T47D (cell line): ENCODE measurements at regions not wholly inside any gene's neighbourhood (a gene's known extent, or its start where the extent isn't known, plus 50 kb on each side); places are given as distances from the start of the nearest gene placed in this dataset.
A peak's percentile ranks its signal among the peaks of the same experiment; 100 is the strongest.

Experiments
- DNase-seq, 2 experiments: peaks; one replicate each; pipeline versions ENCODE4 v3.0.0 to v3.0.0-alpha.2; 2011 to 2012; ENCODE audit warnings: low read depth in 1 of 2, low spot score in 1 of 2
- JUND ChIP-seq: IDR thresholded peaks from 2 replicates; pipeline ENCODE4 v1.6.1; 2012; ENCODE audit warnings: low read depth
- in situ Hi-C: cut with HindIII; loops from 2 replicates; pipeline ENCODE4 v1.10.0; 2016; ENCODE audit warnings: low sequenced_read_pairs, low pct_unique_long_range_greater_than_20kb

GRCh38 chr4:115781528-115782146 lies 668.2 kb upstream of the NDST4 start:
- no peak for TF ChIP-seq JUND
- in situ Hi-C loops = no loop called here
- no peak for DNase-seq

DNA sequence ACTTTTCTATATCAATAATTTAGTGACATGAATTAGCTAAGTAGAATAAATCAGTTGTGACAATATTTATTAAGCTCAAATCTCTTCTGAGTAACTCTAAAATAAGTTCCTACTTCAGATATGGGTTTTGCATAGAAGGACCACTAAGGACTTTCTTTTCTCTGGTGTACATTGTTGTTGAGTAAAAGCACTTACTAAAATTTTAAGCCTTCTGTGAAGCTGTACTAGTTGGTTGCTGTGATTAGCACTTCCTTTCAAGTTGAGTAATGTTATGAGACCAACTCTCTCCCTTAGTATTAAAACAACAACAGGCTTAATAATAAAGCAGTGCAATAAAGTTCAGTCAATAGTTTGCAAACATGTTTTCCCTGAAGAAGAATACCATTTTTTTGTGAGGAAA lies 667.4 kb upstream of the NDST4 start:
- in situ Hi-C loops = no loop called here
- no peak for TF ChIP-seq JUND
- DNase-seq = no peak

DNA sequence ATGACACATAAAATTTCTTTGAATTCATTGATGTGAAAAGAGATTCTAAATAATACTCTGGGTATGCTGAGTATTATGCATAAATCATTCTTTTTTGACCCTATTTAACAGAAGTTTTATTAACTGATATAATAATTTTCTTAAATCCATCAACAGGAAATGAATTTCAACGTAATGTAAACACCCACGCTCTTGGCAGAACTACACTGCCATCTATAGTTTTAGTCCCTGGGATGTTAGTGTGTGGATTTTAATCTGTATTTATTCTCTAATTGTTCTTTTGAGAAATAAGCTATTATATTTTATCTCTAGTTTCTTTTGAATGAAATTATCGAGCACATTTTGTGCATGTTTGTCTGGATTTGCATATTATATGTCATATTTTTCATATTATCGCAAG lies 666.8 kb upstream of the NDST4 start:
- no peak for DNase-seq
- no peak for TF ChIP-seq JUND
- in situ Hi-C loops = no loop called here

- in situ Hi-C loops = no loop called here
- DNase-seq = peak in 1 of 2 experiments; percentile 77
- no peak for TF ChIP-seq JUND
Measured at GRCh38 chr4:115770046-115770543, 656.7 kb upstream of the NDST4 start.

DNA sequence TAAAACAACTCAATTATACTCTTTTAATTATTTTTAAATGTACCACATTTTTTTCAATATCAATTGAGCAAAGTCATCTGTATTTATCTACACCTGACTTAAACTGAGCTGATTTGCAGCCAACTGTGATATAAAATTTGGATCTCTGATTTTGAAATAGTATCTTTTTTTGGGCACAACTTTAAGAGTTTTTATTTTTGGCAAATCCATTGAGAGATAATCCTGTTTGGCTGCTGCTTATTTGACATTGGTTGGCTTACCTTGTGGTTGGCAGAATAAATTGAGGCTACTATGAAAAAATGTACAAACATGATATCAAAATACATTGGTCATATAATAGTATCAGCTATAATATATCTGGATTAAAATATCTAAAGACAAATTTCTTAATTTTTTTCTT lies 656.0 kb upstream of the NDST4 start:
- in situ Hi-C loops = no loop called here
- DNase-seq = no peak
- TF ChIP-seq JUND = no peak

DNA sequence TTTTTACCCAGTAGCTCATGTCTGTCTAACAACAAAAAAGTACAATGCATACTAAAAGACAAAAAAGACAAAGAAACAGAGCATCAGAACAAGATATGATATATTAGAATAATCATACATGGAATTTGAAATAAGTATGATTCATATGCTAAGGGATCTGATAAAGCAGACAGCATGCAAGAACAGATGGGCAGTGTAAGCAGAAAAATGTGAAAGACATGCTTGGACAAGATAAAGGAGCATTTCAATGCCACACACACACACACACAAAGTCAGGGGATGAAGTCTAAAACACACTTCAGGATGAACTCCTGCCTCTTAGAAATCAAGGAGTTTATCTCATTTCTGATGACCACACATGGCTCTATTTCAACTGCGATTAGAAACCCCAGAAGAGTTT lies 649.6 kb upstream of the NDST4 start:
- no peak for DNase-seq
- in situ Hi-C loops = no loop called here
- no peak for TF ChIP-seq JUND

GRCh38 chr4:115759231-115759630 lies 645.8 kb upstream of the NDST4 start:
- TF ChIP-seq JUND = no peak
- DNase-seq = no peak
- in situ Hi-C loops = no loop called here

GRCh38 chr4:115749404-115749803 lies 636.0 kb upstream of the NDST4 start:
- in situ Hi-C loops = no loop called here
- no peak for DNase-seq

DNA sequence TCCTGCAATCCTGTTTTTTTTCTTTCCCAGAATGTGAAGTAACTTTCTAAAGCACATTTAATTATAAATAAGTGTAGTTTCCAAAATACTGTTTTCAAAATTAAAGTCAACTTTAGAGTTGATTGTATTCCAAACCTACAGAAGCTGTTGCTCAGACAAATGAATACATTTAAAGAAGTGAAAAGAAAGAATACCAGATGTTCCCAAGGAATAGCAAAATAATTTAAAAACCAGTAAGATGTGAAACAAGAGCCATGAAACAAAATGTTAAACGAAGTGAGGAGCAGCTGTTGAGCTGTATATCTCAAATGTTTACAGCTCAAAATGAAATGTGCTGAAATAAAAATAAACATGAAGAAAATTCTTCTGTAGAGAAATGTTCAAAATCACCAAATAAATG lies 627.4 kb upstream of the NDST4 start:
- in situ Hi-C loops = no loop called here
- TF ChIP-seq JUND = no peak
- DNase-seq = no peak

More at GRCh38 chr4:115749404-115749803, 636.0 kb upstream of the NDST4 start:
- no peak for TF ChIP-seq JUND

DNA sequence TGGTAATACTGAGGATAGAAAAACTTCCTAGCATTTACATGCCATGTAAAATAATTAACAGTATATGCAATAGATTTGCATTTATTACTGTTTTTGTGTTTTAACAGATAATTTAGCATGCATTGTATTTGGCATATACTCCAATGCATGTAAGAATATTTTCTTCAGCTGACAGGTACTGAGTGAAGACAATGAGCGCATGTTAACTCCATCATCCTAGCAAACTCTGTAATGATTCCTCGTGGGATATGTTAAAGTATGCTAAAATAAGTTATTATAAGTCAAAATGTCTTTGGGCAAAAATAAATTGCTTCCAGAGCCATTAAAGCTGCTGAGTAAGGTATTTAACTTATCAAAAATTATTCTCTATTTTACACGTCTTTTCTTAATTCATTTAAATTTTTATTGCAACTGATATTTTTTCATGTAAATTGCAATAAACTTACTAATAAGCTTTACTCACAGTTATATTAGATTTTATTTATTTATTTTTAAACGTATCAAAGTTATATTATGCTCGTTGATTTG lies 616.4 kb upstream of the NDST4 start:
- in situ Hi-C loops = no loop called here
- no peak for DNase-seq

GRCh38 chr4:115723621-115724020 lies 610.2 kb upstream of the NDST4 start:
- TF ChIP-seq JUND = no peak
- in situ Hi-C loops = no loop called here

More for the DNA sequence above, 616.4 kb upstream of the NDST4 start:
- TF ChIP-seq JUND = no peak

DNA sequence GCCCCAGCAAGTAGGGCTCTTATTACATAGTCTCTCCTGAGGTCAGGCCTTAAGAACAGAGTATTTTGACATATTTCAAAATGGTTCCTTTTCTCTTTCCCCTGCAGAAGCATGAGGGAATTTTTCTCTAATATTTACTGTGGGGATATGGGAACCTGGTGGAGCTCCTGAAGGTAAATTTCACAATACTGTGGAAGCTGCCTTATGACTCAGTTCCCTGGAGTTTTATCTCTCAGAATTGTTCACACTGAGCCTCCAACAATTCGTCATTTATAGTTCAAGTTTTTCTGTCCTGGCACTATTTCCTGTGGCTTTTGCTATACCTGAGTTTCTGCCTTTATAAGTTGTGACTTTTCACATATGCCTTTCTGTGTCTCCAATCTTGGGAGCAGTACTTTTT lies 607.2 kb upstream of the NDST4 start:
- DNase-seq = peak in 1 of 2 experiments; percentile 10
- in situ Hi-C loops = no loop called here
- no peak for TF ChIP-seq JUND

More at GRCh38 chr4:115723621-115724020, 610.2 kb upstream of the NDST4 start:
- no peak for DNase-seq

DNA sequence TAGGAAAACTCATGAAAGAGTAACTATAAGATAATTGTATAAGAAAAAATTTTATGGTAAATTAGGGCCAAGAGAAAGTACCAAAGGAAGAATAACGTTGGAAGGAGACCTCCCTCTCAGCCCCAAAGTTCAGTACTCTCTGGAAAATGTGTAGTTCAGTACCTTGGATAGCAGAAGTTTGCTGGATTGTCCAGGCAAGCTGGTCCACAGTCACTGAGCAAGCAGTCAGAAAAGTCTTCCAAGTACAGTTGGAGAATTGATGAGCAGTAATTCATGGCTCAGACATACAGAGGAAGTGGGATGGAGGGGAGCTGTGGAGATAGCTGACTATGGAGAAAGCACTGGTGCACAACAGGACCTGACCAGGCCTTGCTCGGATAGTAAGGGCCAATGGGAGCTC lies 598.2 kb upstream of the NDST4 start:
- TF ChIP-seq JUND = no peak
- in situ Hi-C loops = no loop called here
- DNase-seq = peak in 1 of 2 experiments; percentile 53

- DNase-seq = no peak
- in situ Hi-C loops = no loop called here
- TF ChIP-seq JUND = no peak
Measured at GRCh38 chr4:115688961-115689360, 575.5 kb upstream of the NDST4 start.
